Type B pancreatic cell (in vitro differentiated cells): ENCODE measurements at regions not wholly inside any gene's neighbourhood (a gene's known extent, or its start where the extent isn't known, plus 50 kb on each side); places are given as distances from the start of the nearest gene placed in this dataset.

Experiments used
- DNase-seq: peaks from one replicate; pipeline ENCODE4 v3.0.0; 2021; ENCODE audit warnings: mixed read lengths; ENCODE audit not compliant: unreplicated experiment; ENCODE audit errors: extremely low spot score
- H3K27ac Mint-ChIP-seq: 2 replicates; pipeline ENCODE4 v1.8.0; 2021; ENCODE audit warnings: mild to moderate bottlenecking, mixed read lengths
- H3K27me3 Mint-ChIP-seq: 2 replicates; pipeline ENCODE4 v1.8.0; 2021; ENCODE audit warnings: mixed read lengths
- H3K36me3 Mint-ChIP-seq: 2 replicates; pipeline ENCODE4 v1.8.0; 2021; ENCODE audit warnings: mixed read lengths
- H3K4me1 Mint-ChIP-seq: one replicate; pipeline ENCODE4 v1.8.0; 2021; ENCODE audit warnings: mixed read lengths; ENCODE audit not compliant: unreplicated experiment
- H3K4me3 Mint-ChIP-seq: 2 replicates; pipeline ENCODE4 v1.8.0; 2021; ENCODE audit warnings: mild to moderate bottlenecking, mixed read lengths
- H3K9me3 Mint-ChIP-seq: 2 replicates; pipeline ENCODE4 v1.8.0; 2021; ENCODE audit warnings: mixed read lengths
- TF ChIP-seq, protein P1 (sequence below): fragments of 200-600 bp; sonication (generic); conservative IDR thresholded peaks from 2 replicates; pipeline ENCODE4 v1.5.0; 2021; ENCODE audit warnings: antibody characterized with exemption, mild to moderate bottlenecking

DNA sequence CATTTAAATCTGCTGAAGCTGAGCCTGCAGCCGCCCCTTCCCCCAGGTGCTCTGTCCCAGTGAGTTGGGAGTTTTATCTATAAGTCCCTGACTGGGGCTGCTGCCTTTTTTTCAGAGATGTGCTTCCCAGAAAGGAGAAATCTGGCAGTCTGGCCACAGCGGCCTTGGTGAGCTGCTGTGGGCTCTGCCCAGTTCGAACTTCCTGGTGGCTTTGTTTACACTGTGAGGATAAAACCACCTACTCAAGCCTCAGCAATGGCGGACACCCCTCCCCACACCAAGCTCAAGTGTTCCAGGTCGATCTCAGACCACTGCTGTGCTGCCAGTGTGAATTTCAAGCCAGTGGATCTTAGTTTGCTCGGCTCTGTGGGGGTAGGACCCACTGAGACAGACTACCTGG is 97.3 kb downstream of the ACAA2 start:
- DNase-seq: no peak
- no peak overlapping the region for H3K4me3 Mint-ChIP-seq
- H3K27me3 Mint-ChIP-seq: peaks cover 11% of the 10 kb centered on the region
- H3K36me3 Mint-ChIP-seq: no peaks in the 10 kb centered on the region
- H3K9me3 Mint-ChIP-seq: peaks cover 9% of the 10 kb centered on the region
- H3K4me1 Mint-ChIP-seq: no peaks in the 10 kb centered on the region
- TF ChIP-seq, protein P1, sequence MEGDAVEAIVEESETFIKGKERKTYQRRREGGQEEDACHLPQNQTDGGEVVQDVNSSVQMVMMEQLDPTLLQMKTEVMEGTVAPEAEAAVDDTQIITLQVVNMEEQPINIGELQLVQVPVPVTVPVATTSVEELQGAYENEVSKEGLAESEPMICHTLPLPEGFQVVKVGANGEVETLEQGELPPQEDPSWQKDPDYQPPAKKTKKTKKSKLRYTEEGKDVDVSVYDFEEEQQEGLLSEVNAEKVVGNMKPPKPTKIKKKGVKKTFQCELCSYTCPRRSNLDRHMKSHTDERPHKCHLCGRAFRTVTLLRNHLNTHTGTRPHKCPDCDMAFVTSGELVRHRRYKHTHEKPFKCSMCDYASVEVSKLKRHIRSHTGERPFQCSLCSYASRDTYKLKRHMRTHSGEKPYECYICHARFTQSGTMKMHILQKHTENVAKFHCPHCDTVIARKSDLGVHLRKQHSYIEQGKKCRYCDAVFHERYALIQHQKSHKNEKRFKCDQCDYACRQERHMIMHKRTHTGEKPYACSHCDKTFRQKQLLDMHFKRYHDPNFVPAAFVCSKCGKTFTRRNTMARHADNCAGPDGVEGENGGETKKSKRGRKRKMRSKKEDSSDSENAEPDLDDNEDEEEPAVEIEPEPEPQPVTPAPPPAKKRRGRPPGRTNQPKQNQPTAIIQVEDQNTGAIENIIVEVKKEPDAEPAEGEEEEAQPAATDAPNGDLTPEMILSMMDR: no peak
- H3K27ac Mint-ChIP-seq: no peak overlapping the region

DNA sequence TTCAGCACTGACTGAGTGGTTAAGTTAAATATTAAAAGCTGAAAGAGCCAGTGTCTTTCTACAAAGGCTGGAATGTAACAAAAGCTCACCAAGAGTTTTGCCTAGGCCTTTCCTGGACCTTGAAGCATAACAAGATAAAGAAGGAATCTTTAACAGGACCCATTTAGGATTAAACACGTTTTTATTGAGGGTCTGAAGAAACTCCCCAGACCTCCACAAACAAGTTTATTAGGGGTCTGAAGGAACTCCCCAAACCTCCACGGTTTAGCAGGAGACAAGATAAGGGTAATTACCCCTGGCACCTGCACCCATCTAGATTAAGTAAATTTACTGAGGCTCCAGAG is 104.0 kb downstream of the ACAA2 start:
- Mint-ChIP-seq H3K4me1 (peaks cover 4% of the 10 kb centered on the region), H3K36me3 (no peaks in the 10 kb centered on the region), H3K27me3 (peaks cover 6% of the 10 kb centered on the region), H3K9me3 (peaks cover 4% of the 10 kb centered on the region), H3K27ac (no peak overlapping the region), H3K4me3 (no peak overlapping the region)
- no peak for DNase-seq
- TF ChIP-seq, protein P1: no peak

DNA sequence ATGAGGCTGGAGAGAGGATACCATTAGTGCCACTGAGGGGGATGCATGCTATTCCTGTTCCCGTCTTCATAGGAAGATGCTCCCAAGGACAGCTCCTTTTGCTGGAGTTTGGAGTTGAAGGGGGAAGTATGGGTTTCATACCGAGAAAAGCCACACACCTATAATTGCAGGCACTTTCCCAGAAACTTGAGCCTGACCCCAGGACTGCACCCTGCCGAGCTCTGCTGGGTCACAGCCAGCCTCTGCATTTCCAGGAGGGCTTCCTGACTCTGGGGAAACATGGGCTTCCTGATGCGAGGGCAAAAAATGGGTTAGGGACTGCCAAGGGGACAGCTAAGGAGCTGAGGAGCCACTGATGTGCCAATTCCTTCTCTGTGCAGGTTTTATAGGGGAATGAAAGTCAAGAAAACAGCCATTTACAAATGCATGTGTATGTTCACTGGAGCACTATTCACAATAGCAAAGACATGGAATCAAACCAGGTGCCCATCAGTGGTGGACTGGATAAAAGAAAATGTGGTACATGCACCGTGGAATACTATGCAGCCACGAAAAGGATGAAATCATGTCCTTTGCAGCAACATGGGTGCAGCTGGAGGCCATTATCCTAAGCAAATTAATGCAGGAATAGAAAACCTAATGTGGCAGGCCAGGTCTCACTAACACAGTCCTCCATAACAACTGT is 104.5 kb downstream of the ACAA2 start:
- Mint-ChIP-seq H3K4me3 (no peak overlapping the region), H3K4me1 (peaks cover 4% of the 10 kb centered on the region), H3K9me3 (peaks cover 4% of the 10 kb centered on the region), H3K27ac (no peak overlapping the region), H3K36me3 (no peaks in the 10 kb centered on the region), H3K27me3 (peaks cover 6% of the 10 kb centered on the region)
- TF ChIP-seq, protein P1: no peak
- DNase-seq: no peak

DNA sequence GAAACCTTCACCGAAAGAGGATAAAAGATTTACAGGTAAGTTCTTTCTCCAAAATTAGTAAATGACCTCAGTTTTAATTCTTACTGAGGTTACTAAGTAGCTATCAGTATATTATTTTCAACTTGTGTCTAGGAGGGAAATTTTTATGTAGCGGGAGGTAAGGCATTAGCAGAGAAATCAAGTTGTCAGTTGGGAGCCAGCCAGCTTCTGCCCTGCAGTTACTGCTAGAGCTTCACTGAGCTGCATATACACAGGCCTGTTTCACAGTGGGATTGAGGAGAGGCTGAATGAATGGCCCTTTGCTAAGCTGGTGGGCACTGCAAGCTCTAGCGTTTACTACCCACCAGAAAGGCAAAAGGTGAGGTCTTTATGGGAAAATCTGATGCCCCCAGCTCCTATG is 105.7 kb downstream of the ACAA2 start:
- Mint-ChIP-seq H3K36me3 (no peaks in the 10 kb centered on the region), H3K4me3 (no peak overlapping the region), H3K27me3 (no peaks in the 10 kb centered on the region), H3K9me3 (no peaks in the 10 kb centered on the region), H3K27ac (no peak overlapping the region), H3K4me1 (peaks cover 4% of the 10 kb centered on the region)
- DNase-seq: no peak
- TF ChIP-seq, protein P1: no peak

DNA sequence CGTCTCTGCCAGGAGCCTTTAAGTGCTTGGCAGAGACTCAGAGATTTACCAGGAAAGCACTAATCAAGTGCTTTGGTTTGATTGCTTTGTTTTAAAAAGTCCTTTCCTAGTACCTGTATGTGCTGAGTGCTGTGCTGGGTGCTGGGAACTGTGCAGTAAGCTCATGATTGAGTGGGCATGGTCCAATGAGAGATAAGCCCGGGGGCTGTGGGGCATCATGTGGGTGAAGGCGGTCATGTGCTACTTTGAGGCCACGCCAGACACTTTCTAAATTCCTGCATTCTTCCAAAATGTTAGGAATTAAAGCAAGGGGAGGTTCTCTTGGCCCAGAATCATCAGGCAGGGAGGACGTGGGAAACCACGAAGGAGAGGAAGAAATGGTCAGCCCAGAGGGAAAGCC is 109.0 kb downstream of the ACAA2 start:
- no peaks in the 10 kb centered on the region for H3K27me3 Mint-ChIP-seq
- H3K36me3 Mint-ChIP-seq: no peaks in the 10 kb centered on the region
- H3K27ac Mint-ChIP-seq: no peak overlapping the region
- peaks cover 4% of the 10 kb centered on the region for H3K4me1 Mint-ChIP-seq
- H3K9me3 Mint-ChIP-seq: no peaks in the 10 kb centered on the region
- TF ChIP-seq, protein P1: no peak
- no peak for DNase-seq
- H3K4me3 Mint-ChIP-seq: no peak overlapping the region

DNA sequence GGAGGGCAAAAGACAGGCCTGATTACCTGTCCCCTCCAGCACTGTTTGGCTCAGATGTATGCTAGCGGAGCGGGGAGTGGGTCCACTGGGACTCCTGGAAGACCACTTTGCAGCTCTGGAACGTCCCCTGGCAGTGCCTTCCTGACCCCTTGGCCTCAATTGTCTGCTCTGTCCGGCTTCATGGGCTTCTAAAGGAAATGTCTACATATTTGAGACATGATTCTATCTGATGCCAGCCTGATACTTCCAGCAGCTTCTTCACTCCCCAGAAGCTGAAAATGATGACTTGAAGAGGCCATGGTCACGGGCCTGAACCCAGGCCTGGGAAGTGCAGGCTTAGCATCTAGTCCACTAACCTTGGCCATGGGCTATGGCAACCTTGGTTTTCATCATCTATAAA is 112.1 kb downstream of the ACAA2 start:
- Mint-ChIP-seq H3K27me3 (no peaks in the 10 kb centered on the region), H3K9me3 (no peaks in the 10 kb centered on the region), H3K4me1 (peaks cover 5% of the 10 kb centered on the region), H3K27ac (no peak overlapping the region), H3K36me3 (no peaks in the 10 kb centered on the region), H3K4me3 (no peak overlapping the region)
- no peak for DNase-seq
- TF ChIP-seq, protein P1: no peak
